OCI-LY3 (cell line): ENCODE measurements at regions not wholly inside any gene's neighbourhood (a gene's known extent, or its start where the extent isn't known, plus 50 kb on each side); places are given as distances from the start of the nearest gene placed in this dataset.

Experiments
- H2AFZ ChIP-seq: fragments of 200-600, 300-600 bp; shearing (Covaris generic); 2 replicates; pipeline ENCODE4 v1.6.0; 2014; ENCODE audit warnings: antibody characterized with exemption, low read depth, low read length
- H3K27ac ChIP-seq: fragments of 200-600, 300-600 bp; sonication (generic); 2 replicates; pipeline ENCODE4 v1.5.1; 2014; ENCODE audit warnings: mild to moderate bottlenecking, low read length, moderate library complexity, mixed read lengths
- H3K27me3 ChIP-seq: fragments of 200-600, 300-600 bp; sonication (generic); 2 replicates; pipeline ENCODE4 v1.6.1; 2014; ENCODE audit warnings: low read depth, low read length, mixed read lengths
- H3K36me3 ChIP-seq: fragments of 200-600, 300-600 bp; sonication (generic); replicated peaks from 2 replicates; pipeline ENCODE3; 2014; ENCODE audit warnings: low read depth, low read length, mixed read lengths
- H3K4me1 ChIP-seq: fragments of 300-600, 200-600 bp; sonication (generic); 2 replicates; pipeline ENCODE4 v1.6.1; 2014; ENCODE audit warnings: low read length, mixed read lengths
- H3K4me2 ChIP-seq: fragments of 200-600, 300-600 bp; sonication (generic); 2 replicates; pipeline ENCODE4 v1.6.1; 2014; ENCODE audit warnings: low read length, mixed read lengths
- H3K4me3 ChIP-seq: fragments of 300-600, 200-600 bp; sonication (generic); 2 replicates; pipeline ENCODE4 v1.5.1; 2014; ENCODE audit warnings: antibody characterized with exemption, mild to moderate bottlenecking, low read length, moderate library complexity
- H3K79me2 ChIP-seq: fragments of 300-600, 200-600 bp; shearing (Covaris generic); 2 replicates; pipeline ENCODE4 v1.6.1; 2014; ENCODE audit warnings: mild to moderate bottlenecking, low read length, mixed read lengths
- H3K9ac ChIP-seq: fragments of 300-600, 200-600 bp; shearing (Covaris generic); 2 replicates; pipeline ENCODE4 v1.6.0; 2014; ENCODE audit warnings: mild to moderate bottlenecking, low read length, moderate library complexity
- H3K9me3 ChIP-seq: fragments of 200-600, 300-600 bp; shearing (Covaris generic); 2 replicates; pipeline ENCODE4 v1.6.1; 2014; ENCODE audit warnings: low read length, mixed read lengths; ENCODE audit not compliant: insufficient read depth
- H4K20me1 ChIP-seq: fragments of 200-600, 300-600 bp; sonication (generic); 2 replicates; pipeline ENCODE4 v1.6.1; 2016; ENCODE audit warnings: low read length, mixed read lengths; ENCODE audit not compliant: insufficient read depth
- CTCF ChIP-seq: fragments of 200-600, 300-600 bp; sonication (generic); IDR thresholded peaks from 2 replicates; pipeline ENCODE4 v1.5.1; 2014; ENCODE audit warnings: antibody characterized with exemption, low read length, low read depth
- EZH2phosphoT487 ChIP-seq: fragments of 200-600 bp; shearing (Covaris generic); IDR thresholded peaks from 2 replicates; pipeline ENCODE4 v1.6.1; 2018; ENCODE audit warnings: antibody characterized with exemption, mixed run types, low read depth

- Histone ChIP-seq H3K4me2 (no peak overlapping the region), H3K27me3 (no peaks in the 10 kb centered on the region), H4K20me1 (no peaks in the 10 kb centered on the region), H3K9me3 (peaks cover 10% of the 10 kb centered on the region), H3K9ac (no peak overlapping the region), H3K79me2 (no peaks in the 10 kb centered on the region), H3K27ac (no peak overlapping the region), H3K4me3 (no peak overlapping the region), H2AFZ (no peak overlapping the region), H3K36me3 (peaks cover 21% of the 10 kb centered on the region), H3K4me1 (peaks cover 18% of the 10 kb centered on the region)
- no peak for TF ChIP-seq EZH2phosphoT487
- TF ChIP-seq CTCF = no peak
These were observed 330.5 kb downstream of the AACS start for GRCh38 chr12:125395583-125396215.

GRCh38 chr12:125399489-125399888 lies 334.3 kb downstream of the AACS start:
- H3K9ac ChIP-seq = no peak overlapping the region; the same call in 1 of the 2 replicates
- H3K4me3 ChIP-seq = no peak overlapping the region
- peaks cover 28% of the 10 kb centered on the region for H3K4me1 ChIP-seq
- H4K20me1 ChIP-seq = no peaks in the 10 kb centered on the region
- H2AFZ ChIP-seq = no peak overlapping the region
- H3K27ac ChIP-seq = peak overlapping the region; percentile 31
- no peak for TF ChIP-seq EZH2phosphoT487
- no peak for TF ChIP-seq CTCF
- H3K4me2 ChIP-seq = peak overlapping the region; percentile 36
- H3K9me3 ChIP-seq = peaks cover 28% of the 10 kb centered on the region
- peaks cover 42% of the 10 kb centered on the region for H3K36me3 ChIP-seq
- no peaks in the 10 kb centered on the region for H3K27me3 ChIP-seq
- H3K79me2 ChIP-seq = no peaks in the 10 kb centered on the region

DNA sequence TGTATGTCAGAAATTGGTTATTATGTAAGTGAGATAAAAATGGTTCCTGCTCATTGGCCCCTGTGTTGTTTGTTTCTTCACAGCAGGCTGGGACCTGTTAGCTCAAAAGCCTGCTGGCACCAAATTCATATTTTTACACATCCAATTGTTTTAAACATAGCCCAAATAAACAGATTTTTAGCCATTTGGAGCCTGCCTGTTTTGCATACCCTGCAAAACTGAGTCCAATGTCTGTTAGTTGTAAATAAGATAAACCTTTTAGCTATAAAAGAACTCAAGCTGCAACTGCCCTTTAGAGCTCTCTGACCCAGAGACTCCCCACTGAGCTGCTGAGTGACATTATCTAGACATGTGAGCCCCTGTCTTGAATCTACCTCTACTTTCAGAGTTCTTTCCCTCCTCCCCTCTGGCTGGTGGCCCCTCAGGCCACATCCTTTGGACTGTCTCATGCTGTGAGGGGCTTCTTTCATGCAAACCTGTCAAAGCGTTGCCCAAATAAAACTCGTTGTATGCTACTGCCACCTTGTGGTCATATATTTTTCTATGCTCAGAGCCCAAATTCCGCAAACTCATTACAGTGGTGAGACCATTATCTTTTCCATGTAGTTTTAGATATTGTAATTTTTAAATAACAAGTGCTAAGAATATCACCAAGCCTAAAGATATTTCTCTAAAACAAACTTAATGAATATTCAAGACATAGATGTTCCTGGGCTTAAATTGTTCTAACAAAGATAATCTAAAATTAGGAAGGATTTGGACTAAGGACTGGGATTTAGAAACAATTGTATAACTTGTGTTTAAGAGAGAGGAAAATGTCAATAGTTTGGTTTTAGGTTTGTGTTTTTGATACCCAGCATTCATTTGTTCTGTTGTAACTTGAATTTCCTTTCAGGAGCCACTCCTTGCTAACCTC lies 337.9 kb downstream of the AACS start:
- Histone ChIP-seq H4K20me1 (no peaks in the 10 kb centered on the region), H3K9me3 (peaks cover 35% of the 10 kb centered on the region), H3K9ac (no peak overlapping the region), H3K4me1 (peaks cover 63% of the 10 kb centered on the region), H3K27me3 (no peaks in the 10 kb centered on the region), H3K4me2 (no peak overlapping the region), H3K36me3 (peaks cover 51% of the 10 kb centered on the region), H3K27ac (peak overlapping the region; percentile 47), H2AFZ (no peak overlapping the region), H3K79me2 (no peaks in the 10 kb centered on the region), H3K4me3 (no peak overlapping the region)
- peak; percentile 81 for TF ChIP-seq CTCF
- no peak for TF ChIP-seq EZH2phosphoT487

DNA sequence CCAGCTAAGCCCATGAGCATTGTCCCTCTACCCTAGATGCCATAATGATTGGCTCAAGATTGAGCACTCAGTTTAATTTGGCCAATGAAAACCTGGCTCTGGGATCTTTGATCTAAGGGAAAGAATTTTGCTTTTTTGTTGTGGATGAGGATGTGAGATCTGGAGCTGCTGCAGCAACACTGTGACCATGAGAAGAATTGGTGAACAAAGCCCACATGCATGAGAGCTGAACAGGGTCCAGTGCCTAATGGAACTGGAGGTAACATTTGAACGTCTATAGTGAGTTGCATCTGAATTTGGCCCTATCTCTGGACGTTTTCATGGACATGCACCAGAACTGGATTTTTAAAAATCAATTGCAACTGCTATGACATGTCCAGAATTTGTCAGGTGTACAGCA lies 338.6 kb downstream of the AACS start:
- Histone ChIP-seq H3K27me3 (no peaks in the 10 kb centered on the region), H3K4me2 (no peak overlapping the region), H3K9me3 (peaks cover 36% of the 10 kb centered on the region), H3K9ac (no peak overlapping the region), H3K4me1 (peaks cover 68% of the 10 kb centered on the region), H4K20me1 (no peaks in the 10 kb centered on the region), H3K27ac (peak overlapping the region; percentile 47), H2AFZ (no peak overlapping the region), H3K79me2 (no peaks in the 10 kb centered on the region), H3K36me3 (peaks cover 50% of the 10 kb centered on the region), H3K4me3 (no peak overlapping the region)
- TF ChIP-seq EZH2phosphoT487 = no peak
- TF ChIP-seq CTCF = no peak
